ENCODE measurements at regions not wholly inside any gene's neighbourhood (a gene's known extent, or its start where the extent isn't known, plus 50 kb on each side); places are given as distances from the start of the nearest gene placed in this dataset.

GRCh38 chr15:98393471-98393870 lies 254.9 kb upstream of the IGF1R start:
- TF ChIP-seq CTCF (IDR thresholded peaks at IDR 0.05; ENCODE audit: control insufficient read depth, extremely low read depth, insufficient read depth) = no peak
- DNase-seq (ENCODE audit: low read depth) = no peak

GRCh38 chr15:98394546-98394945 lies 253.8 kb upstream of the IGF1R start:
- H3K4me3 ChIP-seq (ENCODE audit: low read depth, low read length) = no peak overlapping the region
- DNase-seq (ENCODE audit: low read depth) = no peak
- TF ChIP-seq CTCF (IDR thresholded peaks at IDR 0.05; ENCODE audit: control insufficient read depth, extremely low read depth, insufficient read depth) = no peak

More at GRCh38 chr15:98393471-98393870, 254.9 kb upstream of the IGF1R start:
- H3K4me3 ChIP-seq (ENCODE audit: low read depth, low read length) = no peak overlapping the region

GRCh38 chr15:98395974-98396610 lies 252.2 kb upstream of the IGF1R start:
- H3K4me3 ChIP-seq (ENCODE audit: low read depth, low read length) = no peak overlapping the region
- DNase-seq (ENCODE audit: low read depth) = no peak
- no peak for TF ChIP-seq CTCF (IDR thresholded peaks at IDR 0.05; ENCODE audit: control insufficient read depth, extremely low read depth, insufficient read depth)

- DNase-seq (ENCODE audit: low read depth) = no peak
- no peak overlapping the region for H3K4me3 ChIP-seq (ENCODE audit: low read depth, low read length)
- no peak for TF ChIP-seq CTCF (IDR thresholded peaks at IDR 0.05; ENCODE audit: control insufficient read depth, extremely low read depth, insufficient read depth)
Measured at GRCh38 chr15:98397419-98397818, 250.9 kb upstream of the IGF1R start.

GRCh38 chr15:98398056-98398455 lies 250.3 kb upstream of the IGF1R start:
- no peak overlapping the region for H3K4me3 ChIP-seq (ENCODE audit: low read depth, low read length)
- no peak for DNase-seq (ENCODE audit: low read depth)
- no peak for TF ChIP-seq CTCF (IDR thresholded peaks at IDR 0.05; ENCODE audit: control insufficient read depth, extremely low read depth, insufficient read depth)

GRCh38 chr15:98398886-98399285 lies 249.5 kb upstream of the IGF1R start:
- DNase-seq (ENCODE audit: low read depth) = no peak
- no peak for TF ChIP-seq CTCF (IDR thresholded peaks at IDR 0.05; ENCODE audit: control insufficient read depth, extremely low read depth, insufficient read depth)
- no peak overlapping the region for H3K4me3 ChIP-seq (ENCODE audit: low read depth, low read length)

- no peak overlapping the region for H3K4me3 ChIP-seq (ENCODE audit: low read depth, low read length)
- TF ChIP-seq CTCF (IDR thresholded peaks at IDR 0.05; ENCODE audit: control insufficient read depth, extremely low read depth, insufficient read depth) = no peak
- DNase-seq (ENCODE audit: low read depth) = no peak
Measured at GRCh38 chr15:98400120-98400519, 248.2 kb upstream of the IGF1R start.

All from LNCaP clone FGC (cell line).